DOHH2 (cell line): ENCODE measurements at regions not wholly inside any gene's neighbourhood (a gene's known extent, or its start where the extent isn't known, plus 50 kb on each side); places are given as distances from the start of the nearest gene placed in this dataset.

Experiments
- H3F3A ChIP-seq: fragments of 200-600 bp; sonication (generic), shearing (Covaris generic); 2 replicates; pipeline ENCODE4 v1.6.0; 2016; ENCODE audit warnings: antibody characterized with exemption, mild to moderate bottlenecking; ENCODE audit not compliant: control insufficient read depth, insufficient read depth
- H3K27ac ChIP-seq: fragments of 200-600 bp; sonication (generic); 2 replicates; pipeline ENCODE4 v1.5.1; 2014; ENCODE audit warnings: low read depth, mild to moderate bottlenecking, low read length, moderate library complexity
- H3K27me3 ChIP-seq: fragments of 200-600 bp; sonication (generic); 2 replicates; pipeline ENCODE4 v1.6.1; 2014; ENCODE audit warnings: mild to moderate bottlenecking, low read length, mixed read lengths; ENCODE audit not compliant: control insufficient read depth
- H3K36me3 ChIP-seq: fragments of 200-600 bp; sonication (generic); 2 replicates; pipeline ENCODE4 v1.6.1; 2014; ENCODE audit warnings: mild to moderate bottlenecking, low read length, moderate library complexity, mixed read lengths; ENCODE audit not compliant: control insufficient read depth
- H3K4me1 ChIP-seq: fragments of 200-600 bp; sonication (generic); 2 replicates; pipeline ENCODE4 v1.6.1; 2014; ENCODE audit warnings: mild to moderate bottlenecking, low read length, mixed read lengths; ENCODE audit not compliant: control insufficient read depth
- H3K4me2 ChIP-seq: fragments of 200-600 bp; sonication (generic); 2 replicates; pipeline ENCODE4 v1.6.0; 2014; ENCODE audit warnings: mild to moderate bottlenecking, low read length, moderate library complexity
- H3K4me3 ChIP-seq: fragments of 200-600 bp; sonication (generic); 2 replicates; pipeline ENCODE4 v1.5.1; 2014; ENCODE audit warnings: mild to moderate bottlenecking, low read length, mixed read lengths
- H3K79me2 ChIP-seq: fragments of 200-600 bp; sonication (generic); 2 replicates; pipeline ENCODE4 v1.6.1; 2014; ENCODE audit warnings: mild to moderate bottlenecking, low read length, mixed read lengths; ENCODE audit not compliant: control insufficient read depth
- H3K9me2 ChIP-seq: fragments of 200-600 bp; sonication (generic); replicated peaks from 2 replicates; pipeline ENCODE4 v1.6.1; 2014; ENCODE audit warnings: mild to moderate bottlenecking, low read length, mixed read lengths; ENCODE audit not compliant: control insufficient read depth
- H3K9me3 ChIP-seq: fragments of 200-600 bp; sonication (generic); 2 replicates; pipeline ENCODE4 v1.6.1; 2014; ENCODE audit warnings: antibody characterized with exemption, low read length, mixed read lengths; ENCODE audit not compliant: control insufficient read depth, insufficient read depth
- H4K20me1 ChIP-seq: fragments of 200-600 bp; sonication (generic); 2 replicates; pipeline ENCODE4 v1.6.0; 2014; ENCODE audit warnings: low read depth, mild to moderate bottlenecking, antibody characterized with exemption, low read length, moderate library complexity; ENCODE audit not compliant: control insufficient read depth, insufficient read depth
- EZH2phosphoT487 ChIP-seq: fragments of 200-600 bp; sonication (generic); IDR thresholded peaks from 2 replicates; pipeline ENCODE4 v1.6.1; 2017; ENCODE audit warnings: borderline replicate concordance, mild to moderate bottlenecking, antibody characterized with exemption, low read length, moderate library complexity, mixed read lengths
- TF ChIP-seq, protein P1 (sequence below): fragments of 200-600 bp; sonication (generic); IDR thresholded peaks from one replicate; pipeline ENCODE4 v1.5.1; 2014; ENCODE audit warnings: antibody characterized with exemption, mild to moderate bottlenecking, low read depth, low read length; ENCODE audit not compliant: poor library complexity, severe bottlenecking

DNA sequence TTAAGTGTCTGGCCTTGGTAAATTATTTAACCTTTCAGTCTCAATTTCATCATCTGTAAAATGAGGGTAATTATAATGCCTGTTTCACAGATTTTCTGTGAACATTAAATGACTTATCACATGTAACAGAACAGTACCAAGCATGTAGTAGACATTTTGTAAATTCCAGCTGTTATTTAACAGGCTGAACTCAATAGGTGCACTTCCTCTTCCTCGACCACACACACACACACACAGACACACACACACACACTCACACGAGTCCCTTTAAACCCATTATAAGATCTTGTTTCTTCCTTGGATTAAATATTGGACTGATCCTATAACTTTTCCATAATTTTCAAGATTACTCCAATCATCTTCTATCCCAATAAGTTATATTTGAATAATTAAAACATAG lies 53.4 kb upstream of the COL25A1 start:
- TF ChIP-seq, protein P1, sequence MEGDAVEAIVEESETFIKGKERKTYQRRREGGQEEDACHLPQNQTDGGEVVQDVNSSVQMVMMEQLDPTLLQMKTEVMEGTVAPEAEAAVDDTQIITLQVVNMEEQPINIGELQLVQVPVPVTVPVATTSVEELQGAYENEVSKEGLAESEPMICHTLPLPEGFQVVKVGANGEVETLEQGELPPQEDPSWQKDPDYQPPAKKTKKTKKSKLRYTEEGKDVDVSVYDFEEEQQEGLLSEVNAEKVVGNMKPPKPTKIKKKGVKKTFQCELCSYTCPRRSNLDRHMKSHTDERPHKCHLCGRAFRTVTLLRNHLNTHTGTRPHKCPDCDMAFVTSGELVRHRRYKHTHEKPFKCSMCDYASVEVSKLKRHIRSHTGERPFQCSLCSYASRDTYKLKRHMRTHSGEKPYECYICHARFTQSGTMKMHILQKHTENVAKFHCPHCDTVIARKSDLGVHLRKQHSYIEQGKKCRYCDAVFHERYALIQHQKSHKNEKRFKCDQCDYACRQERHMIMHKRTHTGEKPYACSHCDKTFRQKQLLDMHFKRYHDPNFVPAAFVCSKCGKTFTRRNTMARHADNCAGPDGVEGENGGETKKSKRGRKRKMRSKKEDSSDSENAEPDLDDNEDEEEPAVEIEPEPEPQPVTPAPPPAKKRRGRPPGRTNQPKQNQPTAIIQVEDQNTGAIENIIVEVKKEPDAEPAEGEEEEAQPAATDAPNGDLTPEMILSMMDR, result no peak
- no peak for TF ChIP-seq EZH2phosphoT487
- H4K20me1 ChIP-seq, result no peaks in the 10 kb centered on the region
- no peaks in the 10 kb centered on the region for H3K9me2 ChIP-seq
- no peaks in the 10 kb centered on the region for H3K9me3 ChIP-seq
- no peak overlapping the region for H3K4me2 ChIP-seq
- H3K4me1 ChIP-seq, result peaks cover 9% of the 10 kb centered on the region
- no peak overlapping the region for H3K4me3 ChIP-seq
- no peaks in the 10 kb centered on the region for H3K27me3 ChIP-seq
- H3F3A ChIP-seq, result no peaks in the 10 kb centered on the region
- no peaks in the 10 kb centered on the region for H3K36me3 ChIP-seq
- H3K27ac ChIP-seq, result no peak overlapping the region
- no peaks in the 10 kb centered on the region for H3K79me2 ChIP-seq

DNA sequence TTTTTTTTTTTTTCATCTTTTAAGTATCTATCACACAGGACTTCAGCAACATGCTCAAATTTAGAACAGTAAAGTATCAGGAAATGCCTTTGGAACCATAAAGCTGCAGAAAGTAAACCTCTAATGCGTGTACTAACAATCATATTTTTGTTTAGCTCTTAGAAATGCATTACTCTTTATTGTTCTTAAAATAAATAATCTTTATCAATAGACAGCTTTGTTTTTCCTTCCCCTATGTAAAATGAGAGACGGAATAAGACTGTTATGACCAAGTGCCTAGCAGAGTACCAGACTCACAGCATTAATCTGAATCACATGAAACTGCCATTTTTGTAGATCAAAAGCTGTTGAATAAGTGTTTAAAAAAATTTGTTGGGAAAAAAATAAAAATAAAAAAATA lies 50.5 kb upstream of the COL25A1 start:
- TF ChIP-seq, protein P1, result no peak
- no peak for TF ChIP-seq EZH2phosphoT487
- Histone ChIP-seq H3K4me1 (no peaks in the 10 kb centered on the region), H3K4me3 (no peak overlapping the region), H3K9me3 (no peaks in the 10 kb centered on the region), H3F3A (no peaks in the 10 kb centered on the region), H3K27ac (no peak overlapping the region), H3K9me2 (no peaks in the 10 kb centered on the region), H4K20me1 (no peaks in the 10 kb centered on the region), H3K27me3 (no peaks in the 10 kb centered on the region), H3K4me2 (no peak overlapping the region), H3K36me3 (no peaks in the 10 kb centered on the region), H3K79me2 (no peaks in the 10 kb centered on the region)
